ENCODE measurements at regions not wholly inside any gene's neighbourhood (a gene's known extent, or its start where the extent isn't known, plus 50 kb on each side); places are given as distances from the start of the nearest gene placed in this dataset.
A peak's percentile ranks its signal among the peaks of the same experiment; 100 is the strongest.

- Histone ChIP-seq H3K79me2 (ENCODE audit: insufficient read depth, low read length) (no peaks in the 10 kb centered on the region), H3K36me3 (ENCODE audit: low read length) (no peaks in the 10 kb centered on the region), H3K27me3 (ENCODE audit: low read length) (no peaks in the 10 kb centered on the region), H3K4me3 (ENCODE audit: insufficient read depth, low read length, poor library complexity, severe bottlenecking) (no peak overlapping the region), H3K9me3 (ENCODE audit: insufficient read depth, low read length) (no peaks in the 10 kb centered on the region), H2AFZ (ENCODE audit: low read depth, low read length, severe bottlenecking) (no peak overlapping the region), H3K9me2 (replicated peaks; ENCODE audit: insufficient read depth, low read length) (no peaks in the 10 kb centered on the region), H3K27ac (ENCODE audit: low read depth, low read length) (no peak overlapping the region), H4K20me1 (ENCODE audit: low read depth, low read length) (no peaks in the 10 kb centered on the region), H3K4me2 (ENCODE audit: low read depth, low read length, poor library complexity, severe bottlenecking) (no peak overlapping the region), H3F3A (ENCODE audit: insufficient read depth) (no peaks in the 10 kb centered on the region), H3K9ac (ENCODE audit: low read length) (no peak overlapping the region)
- peak; percentile 20 for TF ChIP-seq CTCF (IDR thresholded peaks at IDR 0.05; ENCODE audit: insufficient read depth, low read length, poor library complexity, severe bottlenecking)
- no peak for TF ChIP-seq EZH2phosphoT487 (conservative IDR thresholded peaks at IDR 0.05; ENCODE audit: low read length)
These were observed 53.3 kb upstream of the FAM169A start for GRCh38 chr5:74919487-74919886.

- H2AFZ ChIP-seq (ENCODE audit: low read depth, low read length, severe bottlenecking), result no peak overlapping the region
- no peaks in the 10 kb centered on the region for H3K79me2 ChIP-seq (ENCODE audit: insufficient read depth, low read length)
- no peak overlapping the region for H3K27ac ChIP-seq (ENCODE audit: low read depth, low read length)
- no peaks in the 10 kb centered on the region for H3F3A ChIP-seq (ENCODE audit: insufficient read depth)
- no peaks in the 10 kb centered on the region for H3K36me3 ChIP-seq (ENCODE audit: low read length)
- H3K4me2 ChIP-seq (ENCODE audit: low read depth, low read length, poor library complexity, severe bottlenecking), result no peak overlapping the region
- no peak overlapping the region for H3K9ac ChIP-seq (ENCODE audit: low read length)
- TF ChIP-seq EZH2phosphoT487 (conservative IDR thresholded peaks at IDR 0.05; ENCODE audit: low read length) (no peak), CTCF (IDR thresholded peaks at IDR 0.05; ENCODE audit: insufficient read depth, low read length, poor library complexity, severe bottlenecking) (no peak)
- H3K27me3 ChIP-seq (ENCODE audit: low read length), result no peaks in the 10 kb centered on the region
- no peaks in the 10 kb centered on the region for H3K9me2 ChIP-seq (replicated peaks; ENCODE audit: insufficient read depth, low read length)
- no peaks in the 10 kb centered on the region for H4K20me1 ChIP-seq (ENCODE audit: low read depth, low read length)
- no peaks in the 10 kb centered on the region for H3K9me3 ChIP-seq (ENCODE audit: insufficient read depth, low read length)
- no peak overlapping the region for H3K4me3 ChIP-seq (ENCODE audit: insufficient read depth, low read length, poor library complexity, severe bottlenecking)
These were observed 52.9 kb upstream of the FAM169A start for GRCh38 chr5:74919041-74919440.

GRCh38 chr5:74918232-74918669 lies 52.1 kb upstream of the FAM169A start:
- no peak overlapping the region for H2AFZ ChIP-seq (ENCODE audit: low read depth, low read length, severe bottlenecking)

More at GRCh38 chr5:74918232-74918669, 52.1 kb upstream of the FAM169A start:
- Histone ChIP-seq H3K4me3 (ENCODE audit: insufficient read depth, low read length, poor library complexity, severe bottlenecking) (no peak overlapping the region), H4K20me1 (ENCODE audit: low read depth, low read length) (no peaks in the 10 kb centered on the region), H3K9me2 (replicated peaks; ENCODE audit: insufficient read depth, low read length) (no peaks in the 10 kb centered on the region), H3K27ac (ENCODE audit: low read depth, low read length) (no peak overlapping the region), H3K27me3 (ENCODE audit: low read length) (no peaks in the 10 kb centered on the region), H3K79me2 (ENCODE audit: insufficient read depth, low read length) (no peaks in the 10 kb centered on the region), H3K4me2 (ENCODE audit: low read depth, low read length, poor library complexity, severe bottlenecking) (no peak overlapping the region), H3K36me3 (ENCODE audit: low read length) (no peaks in the 10 kb centered on the region), H3K9me3 (ENCODE audit: insufficient read depth, low read length) (no peaks in the 10 kb centered on the region), H3K9ac (ENCODE audit: low read length) (no peak overlapping the region), H3F3A (ENCODE audit: insufficient read depth) (no peaks in the 10 kb centered on the region)
- no peak for TF ChIP-seq EZH2phosphoT487 (conservative IDR thresholded peaks at IDR 0.05; ENCODE audit: low read length)
- TF ChIP-seq CTCF (IDR thresholded peaks at IDR 0.05; ENCODE audit: insufficient read depth, low read length, poor library complexity, severe bottlenecking), result no peak
